B cell (primary cell): ENCODE measurements at regions not wholly inside any gene's neighbourhood (a gene's known extent, or its start where the extent isn't known, plus 50 kb on each side); places are given as distances from the start of the nearest gene placed in this dataset.

Experiments
- CTCF ChIP-seq: fragments of 200-600 bp; IDR thresholded peaks from one replicate; pipeline ENCODE4 v1.8.0; 2022; ENCODE audit warnings: antibody characterized with exemption, mild to moderate bottlenecking
- EZH2 ChIP-seq: IDR thresholded peaks from 2 replicates; pipeline ENCODE4 v1.6.1; 2012; ENCODE audit warnings: borderline replicate concordance, low read depth, mild to moderate bottlenecking, moderate library complexity, low read length; ENCODE audit not compliant: insufficient read depth, poor library complexity, severe bottlenecking

DNA sequence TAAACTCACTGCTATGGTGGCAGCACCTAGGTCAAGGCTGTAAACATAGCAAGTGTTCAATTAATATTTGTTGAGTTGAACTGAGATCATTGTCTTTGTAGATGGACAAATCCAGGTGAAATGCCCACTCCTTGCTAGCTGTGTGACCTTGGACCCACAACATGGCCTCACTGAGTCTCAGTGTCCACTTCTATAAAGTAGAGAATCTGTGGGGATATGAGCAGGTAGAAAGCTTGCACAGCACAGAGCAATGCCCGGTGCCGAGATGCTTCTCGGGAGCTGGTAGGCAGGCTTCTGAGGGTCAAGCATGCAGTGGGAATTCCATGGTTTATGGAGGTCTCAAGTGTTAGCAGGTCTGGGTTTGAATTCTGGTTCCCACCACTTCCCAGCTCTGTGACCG lies 97.9 kb upstream of the SYT13 start:
- TF ChIP-seq CTCF (no peak), EZH2 (no peak)
